RWPE1 (cell line): ENCODE measurements at regions not wholly inside any gene's neighbourhood (a gene's known extent, or its start where the extent isn't known, plus 50 kb on each side); places are given as distances from the start of the nearest gene placed in this dataset.

Experiments used
- CTCF ChIA-PET: fragments of 350-600 bp; sonication (Branson Sonifier 250); formaldehyde crosslinking; extraction: SDS; loops from one replicate; lab custom pipeline; 2021; lab: Yijun Ruan, JAX
- POLR2A ChIA-PET: fragments of 400-600 bp; formaldehyde crosslinking; extraction: SDS; loops from one replicate; lab custom pipeline; 2020; ENCODE audit warnings: antibody characterized with exemption; ENCODE audit not compliant: low non-redundant PET; lab: Yijun Ruan, JAX
- DNase-seq: peaks from one replicate; pipeline ENCODE4 v3.0.0; 2012; ENCODE audit warnings: low spot score
- H3K27ac ChIP-seq: fragments of 450-650 bp; 2 replicates; pipeline ENCODE4 v1.5.1; 2017
- TF ChIP-seq, protein P1 (sequence below): fragments of 450-650 bp; conservative IDR thresholded peaks from 2 replicates; pipeline ENCODE4 v1.5.1; 2017; ENCODE audit warnings: low read depth, mild to moderate bottlenecking

DNA sequence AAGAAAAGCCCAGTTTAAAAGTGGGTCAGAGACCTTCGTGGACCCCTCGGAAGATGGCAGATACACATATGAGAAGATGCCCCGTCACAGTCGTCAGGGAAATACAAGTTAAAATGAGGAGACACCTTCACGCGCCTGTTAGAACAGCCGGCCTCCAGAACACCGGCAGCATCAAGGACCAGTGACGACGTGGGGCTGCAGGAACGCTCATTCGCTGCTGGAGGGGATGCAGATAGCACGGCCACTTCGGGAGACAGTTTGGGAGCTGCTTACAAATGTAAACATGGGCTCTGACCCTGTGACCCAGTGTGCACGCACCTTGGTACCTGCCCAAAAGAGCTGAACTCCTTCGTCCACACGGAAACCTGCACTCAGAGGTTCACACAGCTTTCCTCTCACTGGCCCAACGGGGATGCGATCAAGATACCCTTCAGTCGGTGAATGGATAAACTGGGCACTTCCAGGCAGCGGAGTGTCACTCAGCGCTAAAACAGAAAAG lies 83.7 kb upstream of the CTDP1 start:
- DNase-seq: no peak
- TF ChIP-seq, protein P1, sequence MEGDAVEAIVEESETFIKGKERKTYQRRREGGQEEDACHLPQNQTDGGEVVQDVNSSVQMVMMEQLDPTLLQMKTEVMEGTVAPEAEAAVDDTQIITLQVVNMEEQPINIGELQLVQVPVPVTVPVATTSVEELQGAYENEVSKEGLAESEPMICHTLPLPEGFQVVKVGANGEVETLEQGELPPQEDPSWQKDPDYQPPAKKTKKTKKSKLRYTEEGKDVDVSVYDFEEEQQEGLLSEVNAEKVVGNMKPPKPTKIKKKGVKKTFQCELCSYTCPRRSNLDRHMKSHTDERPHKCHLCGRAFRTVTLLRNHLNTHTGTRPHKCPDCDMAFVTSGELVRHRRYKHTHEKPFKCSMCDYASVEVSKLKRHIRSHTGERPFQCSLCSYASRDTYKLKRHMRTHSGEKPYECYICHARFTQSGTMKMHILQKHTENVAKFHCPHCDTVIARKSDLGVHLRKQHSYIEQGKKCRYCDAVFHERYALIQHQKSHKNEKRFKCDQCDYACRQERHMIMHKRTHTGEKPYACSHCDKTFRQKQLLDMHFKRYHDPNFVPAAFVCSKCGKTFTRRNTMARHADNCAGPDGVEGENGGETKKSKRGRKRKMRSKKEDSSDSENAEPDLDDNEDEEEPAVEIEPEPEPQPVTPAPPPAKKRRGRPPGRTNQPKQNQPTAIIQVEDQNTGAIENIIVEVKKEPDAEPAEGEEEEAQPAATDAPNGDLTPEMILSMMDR: no peak
- ChIA-PET POLR2A (no interaction called here), CTCF (no interaction called here)
- H3K27ac ChIP-seq: no peak overlapping the region

DNA sequence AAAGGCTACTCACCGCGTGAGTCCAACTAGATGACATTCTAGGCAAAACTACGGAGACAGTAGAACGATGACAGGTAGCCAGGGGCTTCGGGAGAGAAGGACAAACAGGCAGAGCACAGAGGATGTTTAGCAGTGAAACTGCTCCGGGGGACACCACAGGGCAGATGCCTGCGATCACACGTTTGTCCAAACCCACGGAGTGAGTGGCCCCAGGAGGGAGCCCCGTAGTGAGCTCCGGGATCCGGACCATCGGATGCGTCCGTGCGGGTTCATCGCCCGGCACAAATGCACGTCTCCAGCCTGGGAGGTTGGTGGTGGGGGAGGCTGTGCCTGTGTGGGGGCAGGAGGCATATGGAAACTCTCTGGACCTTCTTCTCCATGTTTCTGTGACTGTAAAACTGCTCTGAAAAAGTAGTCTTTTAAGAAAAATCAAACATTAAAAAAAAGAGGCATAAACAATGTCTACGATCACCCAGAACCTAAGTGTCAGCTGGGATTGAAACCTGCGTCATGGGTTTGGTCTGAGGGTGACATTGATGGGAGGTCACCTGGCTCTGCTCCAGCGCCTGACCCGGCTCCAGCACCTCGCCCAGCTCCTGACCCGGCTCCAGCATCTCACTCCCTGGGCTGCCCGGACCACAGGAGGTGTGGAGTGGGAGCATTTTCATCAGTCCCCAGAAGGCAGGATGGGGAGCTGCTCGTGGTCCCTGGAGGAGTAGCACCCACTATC lies 83.0 kb upstream of the CTDP1 start:
- DNase-seq: no peak
- POLR2A ChIA-PET: no interaction called here
- TF ChIP-seq, protein P1: no peak
- H3K27ac ChIP-seq: no peak overlapping the region
- CTCF ChIA-PET: no interaction called here

DNA sequence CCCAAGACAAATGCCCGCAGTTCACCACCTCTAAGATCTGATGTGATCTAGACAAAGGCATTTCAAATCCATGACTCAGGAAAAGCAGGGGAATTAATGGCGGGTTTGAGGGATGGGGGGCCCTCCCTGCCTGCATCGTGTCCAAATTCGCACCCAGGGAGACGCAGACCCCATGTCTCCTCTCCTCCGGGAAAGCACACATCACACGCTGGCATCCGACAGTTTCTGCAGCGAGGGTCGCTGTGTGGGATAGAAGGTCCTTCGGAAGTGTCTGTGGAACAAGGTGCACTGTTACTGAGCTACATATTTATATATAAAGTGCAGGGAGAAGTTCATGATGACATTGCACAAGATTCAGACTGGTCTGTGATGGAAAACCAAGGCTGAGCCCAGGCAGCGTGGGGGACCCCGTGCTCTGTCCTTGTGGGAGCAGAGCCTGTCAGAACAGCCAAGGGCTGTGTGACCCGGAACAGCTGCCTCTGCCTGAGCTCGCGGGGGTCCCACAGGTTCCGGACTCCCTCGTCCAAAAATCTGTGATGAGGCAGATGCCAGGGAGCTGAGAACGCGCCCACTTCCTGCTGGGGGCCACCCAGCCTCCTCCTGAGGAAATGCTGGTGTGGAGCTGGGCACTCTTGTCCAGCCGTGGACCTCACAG lies 82.3 kb upstream of the CTDP1 start:
- POLR2A ChIA-PET: no interaction called here
- CTCF ChIA-PET: no interaction called here
- H3K27ac ChIP-seq: no peak overlapping the region
- DNase-seq: no peak
- TF ChIP-seq, protein P1: no peak

DNA sequence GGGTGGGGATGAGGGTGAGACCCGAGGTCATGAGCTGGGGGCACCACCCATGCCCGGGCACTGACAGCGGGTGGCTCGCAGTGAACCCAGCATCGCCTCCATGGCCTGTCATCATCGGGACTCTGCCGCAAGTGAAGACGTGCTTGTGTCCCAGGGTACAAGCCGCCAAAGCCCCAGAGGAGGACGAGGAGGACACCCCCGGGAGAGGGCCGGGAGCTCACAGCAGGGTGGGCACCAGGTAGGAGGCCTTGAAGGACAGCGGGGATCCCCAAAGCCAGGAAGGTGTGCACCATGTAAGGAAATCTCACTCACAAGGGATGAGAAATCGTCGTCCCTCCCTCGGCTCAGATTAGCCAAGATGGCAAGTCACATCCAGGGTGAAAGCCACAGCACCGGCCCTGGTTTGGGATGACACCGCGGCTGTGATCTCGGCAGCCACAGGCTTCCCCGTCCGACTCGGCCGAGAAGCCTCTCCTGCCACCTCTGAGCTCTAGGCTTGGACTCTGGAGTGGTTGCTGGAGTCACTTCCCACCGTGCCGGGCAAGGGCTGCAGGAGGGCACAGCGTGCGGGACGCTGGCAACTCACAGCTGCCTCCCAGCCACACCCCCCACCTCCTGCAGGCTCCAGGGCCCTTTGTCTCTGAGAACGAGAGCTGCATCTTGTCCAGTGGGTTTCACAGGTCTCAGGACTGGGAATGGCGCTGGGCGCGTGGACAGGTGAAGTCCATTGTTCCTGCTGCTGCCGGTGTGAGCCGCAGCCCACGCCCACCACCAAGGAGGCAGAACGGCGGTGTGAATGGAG lies 81.6 kb upstream of the CTDP1 start:
- no peak for DNase-seq
- CTCF ChIA-PET: interaction anchor here (0.6 kb wide), 1 partner anchor 12 kb away, joined by 3 read pairs; no protein-coding TSS in a partner anchor
- TF ChIP-seq, protein P1: no peak
- no peak overlapping the region for H3K27ac ChIP-seq
- POLR2A ChIA-PET: no interaction called here

DNA sequence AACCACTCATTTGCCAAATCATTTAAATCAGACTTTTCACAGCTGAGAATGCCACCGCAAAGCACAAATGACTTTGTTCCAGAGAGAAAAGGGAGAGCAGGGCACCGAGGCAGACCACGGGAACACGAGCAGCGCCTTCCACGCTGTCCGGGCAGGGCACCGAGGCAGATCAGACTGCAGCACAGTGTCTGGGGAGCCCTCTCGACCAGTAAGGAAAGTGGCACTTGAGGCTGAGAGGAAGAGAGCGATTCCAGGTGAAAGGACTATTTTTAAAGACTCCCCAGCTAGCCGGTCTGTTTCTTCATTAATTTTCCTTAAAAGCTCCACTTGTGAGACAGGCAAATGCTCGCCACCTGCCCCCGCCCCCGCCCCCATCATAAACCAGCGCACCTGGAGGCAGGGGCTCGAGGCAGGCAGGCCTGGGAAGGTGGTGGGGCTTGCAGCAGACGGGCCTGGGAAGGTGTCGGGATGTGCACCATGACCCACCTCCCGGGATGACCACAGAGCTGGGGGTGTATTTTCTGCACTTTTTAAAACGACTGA lies 80.9 kb upstream of the CTDP1 start:
- ChIA-PET POLR2A (no interaction called here), CTCF (no interaction called here)
- TF ChIP-seq, protein P1: no peak
- no peak overlapping the region for H3K27ac ChIP-seq
- DNase-seq: no peak

DNA sequence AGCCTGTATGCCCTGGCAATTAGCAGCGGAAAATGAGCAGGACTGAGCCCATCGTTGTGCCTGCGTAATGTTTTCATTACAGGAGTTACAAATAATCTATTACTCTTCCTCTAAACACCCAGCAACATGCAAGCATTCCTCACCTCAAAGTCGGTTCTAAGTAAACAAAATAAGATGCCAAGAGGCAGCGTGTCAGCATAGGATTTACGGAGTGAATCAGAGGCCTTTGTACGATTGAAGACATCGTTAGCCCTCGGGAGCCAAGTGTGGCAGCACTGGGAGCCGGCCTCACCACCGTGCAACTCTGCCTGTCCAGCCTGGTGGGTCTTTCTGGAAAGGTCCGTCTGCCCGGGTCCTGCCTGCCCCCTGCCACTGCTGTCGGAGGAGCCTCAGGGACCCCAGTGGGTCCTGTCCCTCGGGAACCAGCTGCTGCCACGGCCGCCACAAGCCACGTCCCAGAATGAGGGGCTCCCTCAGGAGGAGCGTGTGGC lies 80.1 kb upstream of the CTDP1 start:
- H3K27ac ChIP-seq: no peak overlapping the region
- peak; percentile 70 for DNase-seq
- TF ChIP-seq, protein P1: no peak
- ChIA-PET CTCF (no interaction called here), POLR2A (no interaction called here)
